Thyroid gland (tissue), 4 donors: ENCODE measurements at regions not wholly inside any gene's neighbourhood (a gene's known extent, or its start where the extent isn't known, plus 50 kb on each side); places are given as distances from the start of the nearest gene placed in this dataset.

ENCODE experiments used
- DNase-seq, 2 donors: peaks; one replicate each; pipeline ENCODE4 v3.0.0-alpha.2; 2019
- H3K27ac ChIP-seq, 3 donors: fragments of 200-600 bp; sonication (generic); 1 replicate in 2 of 3; 2 replicates in 1 of 3; pipeline ENCODE4 v1.5.1; 2016 to 2019; ENCODE audit warnings: mild to moderate bottlenecking in 1 of 3, moderate library complexity in 1 of 3
- H3K27me3 ChIP-seq: fragments of 200-600 bp; sonication (generic); one replicate; pipeline ENCODE4 v1.5.1; 2019
- H3K36me3 ChIP-seq, 2 donors: fragments of 200-600 bp; sonication (generic); one replicate each; pipeline ENCODE4 v1.5.1; 2016 to 2019
- H3K4me1 ChIP-seq, 2 donors: fragments of 200-600 bp; sonication (generic); one replicate each; pipeline ENCODE4 v1.5.1; 2017 to 2019
- H3K4me3 ChIP-seq, 3 donors: fragments of 200-600 bp; sonication (generic); replicated peaks in 1 of 3; 1 replicate in 2 of 3; 2 replicates in 1 of 3; pipeline ENCODE4 v1.5.1; 2016; ENCODE audit warnings: mild to moderate bottlenecking in 1 of 3
- H3K9me3 ChIP-seq: fragments of 200-600 bp; sonication (generic); one replicate; pipeline ENCODE4 v1.5.1; 2017
- CTCF ChIP-seq, 6 experiments: fragments of 200-600 bp in 3 of 6; fragments of 450-650 bp in 3 of 6; sonication (generic) in 3 of 6; IDR thresholded peaks; one replicate each; pipeline ENCODE4 v1.5.1; 2016 to 2019; ENCODE audit warnings: antibody characterized with exemption in 6 of 6, mild to moderate bottlenecking in 2 of 6, inconsistent platforms in 1 of 6, moderate library complexity in 1 of 6
- POLR2A ChIP-seq, 2 donors: fragments of 450-650 bp; IDR thresholded peaks; one replicate each; pipeline ENCODE4 v1.6.1; 2017; ENCODE audit warnings: antibody characterized with exemption in 2 of 2, mild to moderate bottlenecking in 2 of 2, moderate library complexity in 1 of 2
- WGBS, 2 donors: methylation state at CpG; one replicate each; pipeline ENCODE4 v1.1.5; 2017; 5-methylcytosine and 5-hydroxymethylcytosine counted together
- intact Hi-C: fragments of 100-400 bp; cut with DNase I; formaldehyde crosslinking; loops from one replicate; pipeline ENCODE4 v1.15.1; 2023

GRCh38 chr16:73301984-73302383 is 254.1 kb upstream of the ZFHX3 start:
- Histone ChIP-seq H3K9me3 (no peaks in the 10 kb centered on the region), H3K36me3 (no peaks in the 10 kb centered on the region), H3K27me3 (no peaks in the 10 kb centered on the region), H3K4me3 (no peak overlapping the region), H3K4me1 (peaks cover 0 to 1% of the 10 kb centered on the region in 2 donors), H3K27ac (no peak overlapping the region)
- intact Hi-C loops = no loop called here
- TF ChIP-seq CTCF (IDR thresholded peaks at IDR 0.05) (no peak), POLR2A (IDR thresholded peaks at IDR 0.05) (no peak)
- DNase-seq = no peak
- WGBS, 2 donors = 98% methylated on average over 2 of the region's 2 CpGs

GRCh38 chr16:73299346-73299745 is 251.4 kb upstream of the ZFHX3 start:
- no peak for DNase-seq
- Histone ChIP-seq H3K36me3 (no peaks in the 10 kb centered on the region), H3K4me3 (no peak overlapping the region), H3K27me3 (no peaks in the 10 kb centered on the region), H3K27ac (no peak overlapping the region), H3K9me3 (no peaks in the 10 kb centered on the region), H3K4me1 (no peaks in the 10 kb centered on the region)
- intact Hi-C loops = no loop called here
- 81 to 86% methylated on average over 7 of the region's 7 CpGs for WGBS, 2 donors
- TF ChIP-seq CTCF (IDR thresholded peaks at IDR 0.05) (no peak), POLR2A (IDR thresholded peaks at IDR 0.05) (no peak)

- Histone ChIP-seq H3K9me3 (no peaks in the 10 kb centered on the region), H3K27me3 (no peaks in the 10 kb centered on the region), H3K4me1 (no peaks in the 10 kb centered on the region), H3K36me3 (no peaks in the 10 kb centered on the region), H3K4me3 (no peak overlapping the region), H3K27ac (no peak overlapping the region)
- WGBS, 2 donors = 85 to 91% methylated on average over 3 of the region's 3 CpGs
- no peak for DNase-seq
- TF ChIP-seq POLR2A (IDR thresholded peaks at IDR 0.05) (no peak), CTCF (IDR thresholded peaks at IDR 0.05) (no peak)
- intact Hi-C loops = no loop called here
These were observed 250.6 kb upstream of the ZFHX3 start for GRCh38 chr16:73298562-73298961.

- Histone ChIP-seq H3K27ac (no peak overlapping the region), H3K36me3 (no peaks in the 10 kb centered on the region), H3K9me3 (no peaks in the 10 kb centered on the region), H3K27me3 (no peaks in the 10 kb centered on the region), H3K4me3 (no peak overlapping the region), H3K4me1 (no peaks in the 10 kb centered on the region)
- intact Hi-C loops = no loop called here
- 48 to 71% methylated on average over 1 of the region's 1 CpG for WGBS, 2 donors
- no peak for DNase-seq
- TF ChIP-seq CTCF (IDR thresholded peaks at IDR 0.05) (no peak), POLR2A (IDR thresholded peaks at IDR 0.05) (no peak)
These were observed 242.3 kb upstream of the ZFHX3 start for GRCh38 chr16:73290258-73290657.

- Histone ChIP-seq H3K4me1 (no peaks in the 10 kb centered on the region), H3K27me3 (no peaks in the 10 kb centered on the region), H3K36me3 (no peaks in the 10 kb centered on the region), H3K4me3 (no peak overlapping the region), H3K9me3 (no peaks in the 10 kb centered on the region), H3K27ac (no peak overlapping the region)
- WGBS, 2 donors = 80 to 82% methylated on average over 4 of the region's 4 CpGs
- no peak for TF ChIP-seq POLR2A (IDR thresholded peaks at IDR 0.05)
- TF ChIP-seq CTCF (IDR thresholded peaks at IDR 0.05) = no peak
- intact Hi-C loops = no loop called here
- DNase-seq = no peak
These were observed 241.3 kb upstream of the ZFHX3 start for GRCh38 chr16:73289232-73289631.
